Choroid plexus epithelial cell (primary cell): ENCODE measurements at regions not wholly inside any gene's neighbourhood (a gene's known extent, or its start where the extent isn't known, plus 50 kb on each side); places are given as distances from the start of the nearest gene placed in this dataset.

Experiments
- DNase-seq: peaks from one replicate; pipeline ENCODE4 v3.0.0-alpha.2; 2010; ENCODE audit warnings: low read depth
- H3K4me3 ChIP-seq: 2 replicates; pipeline ENCODE4 v1.5.1; 2011; ENCODE audit warnings: low read depth, mild to moderate bottlenecking, control low read depth, low read length, moderate library complexity
- CTCF ChIP-seq: conservative IDR thresholded peaks from 2 replicates; pipeline ENCODE4 v1.5.1; 2011; ENCODE audit warnings: low read depth, mild to moderate bottlenecking, control low read depth, inconsistent platforms, low read length, moderate library complexity

- DNase-seq, result peak; percentile 4
- TF ChIP-seq CTCF, result no peak
- H3K4me3 ChIP-seq, result no peak overlapping the region
Observed at GRCh38 chr3:192033246-192033645, 572.3 kb downstream of the PYDC2 start.

GRCh38 chr3:192038726-192039125 is 577.8 kb downstream of the PYDC2 start:
- TF ChIP-seq CTCF, result no peak
- no peak for DNase-seq
- H3K4me3 ChIP-seq, result no peak overlapping the region

GRCh38 chr3:192039593-192039992 is 578.6 kb downstream of the PYDC2 start:
- DNase-seq, result no peak

GRCh38 chr3:192040282-192041043 is 579.5 kb downstream of the PYDC2 start:
- no peak for DNase-seq
- no peak for TF ChIP-seq CTCF
- no peak overlapping the region for H3K4me3 ChIP-seq

More at GRCh38 chr3:192039593-192039992, 578.6 kb downstream of the PYDC2 start:
- no peak for TF ChIP-seq CTCF
- no peak overlapping the region for H3K4me3 ChIP-seq

- TF ChIP-seq CTCF, result no peak
- H3K4me3 ChIP-seq, result no peak overlapping the region
- DNase-seq, result no peak
Observed at GRCh38 chr3:192042116-192042515, 581.2 kb downstream of the PYDC2 start.

- DNase-seq, result peak; percentile 5
- no peak overlapping the region for H3K4me3 ChIP-seq
- no peak for TF ChIP-seq CTCF
Observed at GRCh38 chr3:192054881-192055280, 593.9 kb downstream of the PYDC2 start.

GRCh38 chr3:192055946-192056345 is 595.0 kb downstream of the PYDC2 start:
- no peak overlapping the region for H3K4me3 ChIP-seq
- no peak for TF ChIP-seq CTCF
- no peak for DNase-seq
